Mesenteric fat pad (tissue), 1 donor: ENCODE measurements at regions not wholly inside any gene's neighbourhood (a gene's known extent, or its start where the extent isn't known, plus 50 kb on each side); places are given as distances from the start of the nearest gene placed in this dataset.

ENCODE experiments used
- DNase-seq: peaks from one replicate; pipeline ENCODE4 v3.0.0-alpha.2; 2020; ENCODE audit warnings: low spot score
- donor health status: DM: yes; HTN: yes; CAD: no.

DNA sequence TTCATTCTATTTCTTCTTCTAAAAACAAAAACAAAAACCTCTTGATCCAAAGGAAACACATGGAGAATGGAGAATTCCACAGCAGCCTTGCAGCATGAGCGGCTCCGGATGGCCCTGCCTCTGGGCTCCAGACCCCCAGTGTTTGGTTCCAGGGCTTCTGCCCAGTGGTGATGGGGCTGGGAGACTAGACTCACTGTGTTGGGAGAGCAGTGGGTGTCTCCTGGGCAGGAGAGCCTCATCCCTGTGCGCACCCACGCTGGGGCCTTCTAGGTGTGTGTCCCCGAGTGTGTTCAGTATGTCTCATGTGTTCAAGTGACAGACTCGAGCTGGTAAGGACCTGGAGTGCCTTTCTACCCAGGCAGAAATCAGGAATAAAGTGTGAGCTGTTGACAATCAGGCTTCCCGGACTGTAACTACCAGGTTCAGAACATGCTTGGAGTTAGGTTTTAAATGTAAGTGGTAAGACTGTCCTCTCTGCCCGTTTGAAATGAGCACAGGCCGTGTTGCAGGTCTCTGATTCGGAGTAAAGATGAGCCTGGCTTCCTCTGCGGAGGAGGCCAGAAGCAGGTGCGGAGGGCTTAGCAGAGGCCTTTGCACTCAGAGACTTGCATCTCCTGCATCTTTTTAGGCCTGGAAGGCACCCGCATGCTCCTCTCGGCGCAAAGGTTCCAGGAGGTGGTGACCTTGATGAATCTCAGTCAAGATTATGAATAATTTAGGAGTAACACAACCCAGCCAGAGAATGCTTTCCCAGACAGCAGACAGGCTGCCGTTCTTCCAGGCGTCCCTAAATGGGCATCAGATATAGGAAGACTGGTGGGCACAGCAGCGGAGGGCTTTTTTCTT is 253.6 kb downstream of the CDH26 start:
- no peak for DNase-seq

DNA sequence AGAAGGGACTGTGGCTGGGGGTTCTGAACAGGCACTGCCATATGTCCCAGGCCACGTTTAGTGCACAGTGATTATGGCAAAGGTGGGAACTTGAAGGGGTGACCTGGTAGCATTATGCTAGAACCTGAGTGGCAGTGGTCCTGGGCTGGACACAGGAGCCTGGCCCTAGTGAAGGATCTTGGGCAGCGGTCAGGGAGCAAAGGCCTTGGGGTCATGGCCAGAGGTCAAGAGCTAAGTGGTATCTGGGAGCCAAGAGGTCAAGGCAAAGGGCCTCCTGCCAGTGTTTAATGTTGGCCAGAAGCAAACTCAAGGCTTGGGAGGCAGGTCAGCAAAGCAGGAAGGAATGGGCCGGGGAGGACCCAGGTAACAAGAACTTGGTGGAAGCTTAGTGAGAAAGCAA is 254.5 kb downstream of the CDH26 start:
- DNase-seq, result no peak

DNA sequence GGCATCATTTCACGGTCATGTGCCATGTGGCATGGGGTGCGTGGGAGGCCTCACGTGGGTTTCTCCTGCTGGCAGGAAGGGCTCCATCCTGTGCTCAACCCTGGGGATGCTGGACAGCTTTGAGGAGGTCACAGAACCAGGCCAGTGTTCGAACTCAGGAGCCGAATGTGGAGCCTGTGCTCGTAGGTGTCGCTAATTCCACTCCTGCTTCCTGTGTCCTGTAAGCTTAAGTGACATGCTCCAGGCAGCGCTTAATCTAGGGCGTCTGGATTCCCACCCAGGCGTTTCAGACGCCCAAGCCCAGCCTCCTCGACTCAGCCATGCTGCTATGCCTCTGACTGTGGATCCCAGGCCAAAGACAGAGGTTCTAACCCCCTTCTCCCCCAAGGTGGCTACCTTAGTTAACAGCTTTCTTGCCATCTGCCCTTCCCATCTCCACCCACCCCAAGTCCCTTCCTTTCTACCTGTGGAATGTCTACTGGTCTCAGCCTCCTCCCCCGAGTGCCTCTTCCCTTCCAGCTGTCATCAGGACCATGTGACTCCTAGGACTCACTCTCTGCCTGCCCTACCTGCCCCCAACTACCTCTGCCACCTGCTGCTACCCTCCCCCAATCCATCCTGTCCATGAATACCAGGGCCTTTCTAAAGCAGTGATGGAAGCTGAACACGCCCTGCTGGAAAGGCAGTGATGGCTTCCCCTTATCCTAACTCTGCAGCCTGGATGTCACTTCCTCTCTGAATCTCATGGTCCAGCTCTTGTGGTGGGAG is 255.1 kb downstream of the CDH26 start:
- no peak for DNase-seq

DNA sequence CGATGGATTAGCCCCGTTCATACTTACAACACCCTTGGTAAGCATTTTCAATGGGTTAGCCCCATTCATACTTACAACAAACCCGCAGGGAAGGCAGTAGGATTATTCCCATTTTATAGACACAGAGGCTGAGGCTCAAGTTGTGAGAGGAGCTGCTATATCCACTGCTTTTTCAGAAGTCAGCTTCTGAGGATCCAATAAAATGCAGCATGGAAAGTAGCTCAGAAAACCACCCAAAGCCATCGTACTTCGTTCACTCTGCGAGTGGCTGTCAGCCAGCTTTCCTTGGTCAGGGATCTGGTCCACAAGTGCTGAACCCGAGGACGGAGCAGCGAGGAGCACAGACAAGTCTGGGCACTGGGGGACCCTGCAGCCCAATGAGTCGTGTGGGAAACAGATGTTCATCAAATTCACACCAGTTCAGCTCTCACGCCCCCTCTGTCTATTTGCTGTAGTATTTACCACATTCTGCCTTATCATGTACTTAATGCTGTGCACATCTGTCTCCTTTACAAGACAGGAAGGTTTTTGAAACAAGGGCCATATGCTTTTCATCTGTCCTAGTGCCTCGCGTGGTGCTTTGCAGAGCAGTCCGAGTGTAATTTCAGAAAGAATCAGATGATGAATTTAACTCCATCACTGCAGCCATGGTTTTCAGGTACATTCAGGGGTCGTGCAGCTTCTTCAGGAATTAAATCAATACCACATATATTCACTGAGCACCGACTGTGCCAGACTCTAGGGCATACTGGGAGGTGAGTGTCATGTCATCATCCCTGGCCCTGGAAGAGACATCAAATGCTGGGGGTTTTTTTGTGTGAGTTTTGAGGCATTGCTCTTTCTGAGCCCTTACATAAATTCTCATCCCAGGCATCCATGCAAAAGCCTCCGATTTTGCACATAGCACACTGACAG is 256.9 kb downstream of the CDH26 start:
- no peak for DNase-seq

DNA sequence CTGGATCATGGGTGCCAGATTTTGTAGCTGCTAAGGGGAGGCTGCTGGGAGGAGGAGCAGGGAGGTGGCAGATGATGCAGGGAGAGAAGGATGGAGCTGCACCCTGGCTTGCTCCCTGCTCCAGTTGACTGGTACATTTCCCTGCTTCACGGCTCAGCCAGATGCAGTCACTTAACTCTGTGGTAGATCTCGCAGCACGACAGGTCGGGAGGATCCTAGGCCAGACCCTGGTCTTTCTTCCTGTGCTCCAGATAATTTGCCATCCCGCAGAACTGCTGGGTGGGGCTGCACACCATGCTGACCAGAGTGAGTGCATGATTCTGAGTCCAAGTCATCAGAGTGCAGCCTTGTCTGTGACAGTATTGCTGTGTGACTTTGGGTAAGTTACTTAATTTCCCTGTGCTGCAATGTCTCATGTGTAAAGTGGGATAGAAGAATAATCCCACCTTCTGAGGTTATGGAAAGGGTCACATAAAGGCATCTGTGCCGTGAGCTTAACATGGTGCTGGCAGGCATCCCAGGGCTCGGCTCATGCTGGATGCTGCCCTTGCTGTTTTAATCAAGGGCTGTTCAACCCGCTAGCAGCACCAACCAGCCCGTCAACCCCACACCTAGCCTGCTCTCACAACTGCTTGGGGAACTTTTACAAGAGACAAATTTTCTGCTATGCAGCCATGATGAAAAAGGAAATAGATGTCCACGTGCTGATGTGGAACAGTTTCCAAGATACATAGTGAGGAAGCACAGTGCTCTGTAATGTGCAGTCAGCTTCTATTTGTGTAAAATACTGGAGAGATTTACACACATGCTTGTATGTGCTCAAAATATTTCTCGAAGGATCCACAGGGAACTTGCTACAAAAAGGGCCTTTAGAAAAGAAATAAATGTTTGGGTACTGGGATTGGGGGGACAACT is 257.9 kb downstream of the CDH26 start:
- no peak for DNase-seq

DNA sequence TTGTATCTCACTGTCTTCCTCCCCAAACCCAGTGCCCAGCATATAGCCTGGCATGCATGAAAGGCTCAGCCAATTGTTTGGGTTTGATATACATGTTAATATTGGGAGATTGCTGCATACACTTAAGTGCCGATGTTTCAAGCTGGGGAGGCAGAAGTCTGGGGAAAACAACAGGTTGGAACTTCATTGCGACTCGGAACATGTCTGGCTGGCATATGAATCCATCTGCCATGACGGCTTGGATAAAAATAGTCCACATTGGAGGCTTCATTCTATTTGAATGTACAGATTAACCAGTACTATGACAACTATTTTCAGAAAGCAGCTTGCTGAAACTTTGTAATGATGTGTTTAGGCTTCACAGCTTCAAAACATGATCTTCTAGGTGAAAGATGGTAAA is 261.0 kb downstream of the CDH26 start:
- DNase-seq, result no peak

DNA sequence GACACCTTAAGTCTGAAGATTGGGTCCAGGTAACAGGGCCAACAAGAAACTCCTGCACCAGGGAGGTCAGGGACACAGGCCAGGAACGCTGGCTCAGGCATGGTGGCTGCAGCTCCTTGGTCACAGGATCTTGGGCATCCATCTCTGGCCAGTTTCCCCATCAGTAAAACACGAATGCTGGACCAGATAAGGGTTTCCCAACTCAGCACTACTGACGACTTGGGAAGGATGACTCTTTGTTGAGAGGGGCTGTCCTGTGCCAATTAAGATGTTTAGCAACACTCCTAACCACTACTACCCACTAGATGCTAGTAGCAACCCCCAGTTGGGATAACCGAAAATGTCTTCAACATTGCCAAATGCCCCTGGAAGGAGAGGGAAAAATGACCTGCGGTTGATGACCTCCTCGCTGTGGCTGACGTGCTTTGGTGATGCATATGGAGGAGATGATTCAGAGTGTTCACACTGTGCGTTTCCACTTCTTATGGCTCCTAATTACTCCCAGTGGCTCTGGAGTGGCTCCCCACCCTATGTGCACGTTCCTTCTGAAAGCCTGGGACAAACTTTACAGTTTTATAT is 261.9 kb downstream of the CDH26 start:
- no peak for DNase-seq

DNA sequence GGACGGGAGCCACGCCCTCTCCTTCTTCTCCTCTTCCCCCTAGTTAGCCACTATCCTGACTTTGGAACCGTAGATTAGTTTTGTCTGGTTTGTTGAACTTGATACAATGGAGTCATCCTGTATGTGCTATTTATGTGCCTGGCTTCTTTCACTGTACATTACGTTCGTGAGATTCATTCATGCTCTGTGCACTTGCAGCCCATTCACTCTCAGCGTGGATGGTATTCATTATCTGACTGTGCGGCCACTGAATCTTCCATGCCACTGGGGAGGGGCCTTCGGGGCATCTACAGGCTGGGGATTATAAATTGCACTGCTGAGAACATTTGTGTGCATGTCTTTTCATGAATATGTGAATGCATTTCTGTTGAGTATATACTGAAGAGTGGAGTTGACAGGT is 262.5 kb downstream of the CDH26 start:
- DNase-seq, result no peak

DNA sequence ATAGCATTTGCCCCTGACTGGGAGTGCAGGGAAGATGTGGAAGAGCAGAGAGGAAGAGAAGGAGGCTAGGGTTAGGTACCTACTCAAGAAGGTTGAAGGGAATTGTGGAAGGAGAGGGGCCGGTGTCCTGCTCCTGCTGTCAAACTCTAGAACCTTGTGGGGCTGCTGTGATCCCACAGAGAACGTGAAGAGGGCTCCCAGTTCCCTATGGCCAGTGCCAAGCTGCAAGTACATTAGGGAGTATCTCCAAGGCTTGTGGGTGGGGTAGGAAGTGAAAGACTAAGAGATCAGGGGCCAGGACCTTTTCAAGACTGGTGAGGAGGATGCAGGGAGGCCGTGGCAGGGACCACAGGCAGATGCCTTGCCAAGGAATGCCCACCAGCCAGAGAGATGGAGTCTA is 263.4 kb downstream of the CDH26 start:
- peak; percentile 37 for DNase-seq

DNA sequence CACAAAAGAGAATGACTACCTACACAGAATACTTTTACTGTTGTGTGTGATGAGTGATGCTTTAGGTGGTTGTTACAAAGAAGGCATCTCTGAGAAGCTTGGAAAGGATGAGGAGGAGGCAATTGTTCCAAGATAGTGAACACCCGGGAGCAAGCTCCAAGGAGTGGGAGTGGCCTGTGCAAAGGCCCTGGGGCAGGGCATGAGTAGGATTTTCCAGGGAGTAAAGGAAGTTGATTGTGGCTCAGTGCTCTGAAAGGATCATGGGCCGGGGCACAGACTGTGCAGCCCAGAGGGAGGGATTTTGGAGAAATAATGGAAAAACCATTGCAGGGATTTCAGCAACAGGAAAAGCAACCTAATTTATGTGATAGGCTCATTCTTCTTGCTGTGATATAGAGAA is 264.3 kb downstream of the CDH26 start:
- peak; percentile 60 for DNase-seq

DNA sequence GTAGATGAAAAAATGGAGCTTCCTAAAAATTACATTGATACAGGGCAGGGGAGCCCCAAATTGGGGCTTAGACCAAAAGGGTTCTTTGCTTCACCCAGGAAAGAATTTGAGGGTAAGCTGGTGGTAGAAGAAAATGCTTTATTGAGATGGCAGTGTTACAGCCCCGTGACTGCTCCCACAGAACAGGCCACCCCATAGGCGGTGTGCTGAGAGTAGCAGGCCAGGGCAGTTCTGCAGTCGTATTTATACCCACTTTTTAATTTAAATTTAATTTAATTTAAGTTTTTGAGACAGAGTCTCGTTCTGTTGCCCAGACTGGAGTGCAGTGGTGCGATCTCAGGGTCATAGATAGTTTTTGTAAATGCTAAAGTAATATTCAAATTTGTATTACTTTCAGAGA is 265.0 kb downstream of the CDH26 start:
- DNase-seq, result peak; percentile 51

DNA sequence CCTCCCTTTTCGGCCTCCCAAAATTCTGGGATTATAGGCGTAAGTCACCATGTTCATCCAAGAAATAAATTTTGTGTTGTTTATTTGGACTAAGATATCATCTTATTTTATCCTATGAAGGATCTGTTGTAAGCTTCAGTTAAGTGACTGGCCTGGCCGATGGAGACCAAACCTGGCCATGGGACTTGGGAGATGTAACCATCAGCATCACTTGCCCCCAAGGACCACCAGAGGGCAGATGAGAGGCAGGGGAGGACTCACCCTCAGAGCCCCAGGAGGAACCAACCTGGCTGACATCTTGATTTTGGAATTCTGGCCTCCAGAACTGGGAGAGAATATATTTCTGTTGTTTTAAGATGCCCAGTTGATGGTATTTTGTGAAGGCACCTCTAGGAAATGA is 266.7 kb downstream of the CDH26 start:
- DNase-seq, result peak; percentile 47

DNA sequence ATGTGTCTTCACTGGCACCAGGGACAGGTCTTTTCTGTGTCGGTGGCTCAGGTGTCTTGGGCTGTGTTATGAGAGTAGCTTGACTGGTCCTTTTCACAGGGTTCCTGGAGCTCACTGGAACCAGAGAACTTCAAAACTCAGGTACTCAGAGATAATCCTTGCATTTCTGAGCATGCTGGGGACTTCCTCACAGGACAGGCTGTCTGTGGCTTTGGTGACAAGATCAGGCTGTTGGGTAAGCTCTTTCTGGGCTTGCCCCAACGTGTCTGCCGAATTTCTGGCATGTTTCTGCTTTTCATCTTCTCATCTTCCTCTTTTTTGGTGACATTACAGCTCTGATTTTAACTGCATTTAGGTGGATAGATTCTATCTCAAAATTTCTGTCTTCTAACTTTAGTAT is 270.0 kb downstream of the CDH26 start:
- no peak for DNase-seq

DNA sequence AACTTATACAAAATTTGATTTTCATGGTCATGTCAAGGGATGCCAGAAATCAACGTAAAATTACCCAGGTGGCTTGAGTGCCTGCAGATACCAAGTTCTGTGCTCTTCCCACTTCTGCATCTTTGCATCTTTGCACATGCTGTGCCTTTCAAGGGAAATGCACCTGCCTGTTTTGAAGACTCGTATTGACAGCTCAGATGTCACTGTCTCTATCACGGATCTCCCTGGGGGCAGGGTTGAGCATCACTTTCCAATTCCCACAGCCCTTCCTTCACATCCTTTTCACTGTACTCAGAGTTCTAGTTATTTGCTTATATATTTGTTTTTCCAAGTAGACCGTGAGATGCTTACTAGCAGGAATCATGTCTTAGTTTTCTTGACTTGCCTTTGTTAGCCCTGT is 274.2 kb downstream of the CDH26 start:
- DNase-seq, result no peak

DNA sequence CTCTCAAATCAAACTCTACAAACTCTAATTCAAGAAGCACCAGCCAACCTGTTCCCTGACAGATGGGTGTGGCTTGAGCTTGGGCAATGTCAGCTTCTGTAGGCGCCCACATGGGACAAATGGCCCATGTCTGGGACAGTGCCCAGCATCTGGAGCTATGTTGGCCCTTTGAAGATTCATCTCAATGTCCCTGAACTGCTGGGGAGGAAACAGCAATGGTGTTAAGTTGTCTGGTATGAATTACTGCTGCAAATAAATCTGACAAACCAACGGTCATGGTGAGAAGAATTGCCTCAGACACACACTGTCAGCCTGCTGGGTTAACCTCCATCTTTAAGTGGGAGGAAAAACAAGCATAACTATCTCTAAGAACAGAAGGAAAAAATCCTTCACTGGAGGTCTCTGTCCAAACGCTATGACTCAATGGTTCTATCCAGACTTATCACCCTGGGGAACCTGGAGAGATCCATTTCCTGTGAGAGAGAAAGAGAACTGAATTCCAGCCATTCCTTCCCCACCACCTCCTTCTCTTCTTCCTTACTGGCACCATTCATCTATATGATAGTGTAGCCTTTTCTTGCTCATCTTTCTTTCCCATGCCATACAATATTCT is 274.9 kb downstream of the CDH26 start:
- DNase-seq, result no peak

DNA sequence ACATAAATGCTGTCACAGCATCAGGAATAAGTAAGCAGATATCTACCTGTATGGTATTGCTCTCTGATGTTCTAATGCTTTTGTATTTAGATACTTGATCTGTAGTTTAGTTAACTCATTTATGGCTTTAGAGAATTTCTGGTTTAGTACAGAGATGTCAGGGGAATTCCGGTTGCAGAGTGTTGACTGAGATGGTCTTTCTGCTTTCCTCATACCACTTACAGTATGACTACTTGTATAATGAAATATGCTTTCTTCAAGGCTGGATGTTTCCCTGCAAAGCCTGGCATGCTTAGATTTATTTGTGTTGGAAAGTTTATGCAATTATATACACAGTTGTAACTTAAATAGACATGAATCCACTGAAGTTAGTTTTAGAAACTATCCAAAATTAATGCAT is 278.4 kb downstream of the CDH26 start:
- no peak for DNase-seq

DNA sequence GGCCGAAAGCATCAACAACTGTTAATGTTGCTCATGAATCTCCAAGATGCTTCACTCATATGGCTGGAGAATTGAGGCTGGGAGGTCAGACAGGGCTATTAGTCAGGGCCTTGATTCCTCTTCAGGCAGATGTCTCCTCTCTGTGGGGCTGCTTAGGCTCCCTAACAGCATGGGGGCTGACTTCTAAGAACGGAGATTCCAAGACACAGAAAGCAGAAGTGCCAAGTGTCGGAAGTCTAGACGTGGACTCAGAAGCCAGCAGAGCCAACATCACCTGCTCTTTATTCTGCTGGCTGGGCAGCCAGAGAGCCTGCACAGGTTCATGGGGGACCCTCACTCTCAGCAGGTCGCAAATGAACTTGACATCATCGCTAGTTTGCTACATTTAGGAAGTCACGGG is 279.8 kb downstream of the CDH26 start:
- no peak for DNase-seq

DNA sequence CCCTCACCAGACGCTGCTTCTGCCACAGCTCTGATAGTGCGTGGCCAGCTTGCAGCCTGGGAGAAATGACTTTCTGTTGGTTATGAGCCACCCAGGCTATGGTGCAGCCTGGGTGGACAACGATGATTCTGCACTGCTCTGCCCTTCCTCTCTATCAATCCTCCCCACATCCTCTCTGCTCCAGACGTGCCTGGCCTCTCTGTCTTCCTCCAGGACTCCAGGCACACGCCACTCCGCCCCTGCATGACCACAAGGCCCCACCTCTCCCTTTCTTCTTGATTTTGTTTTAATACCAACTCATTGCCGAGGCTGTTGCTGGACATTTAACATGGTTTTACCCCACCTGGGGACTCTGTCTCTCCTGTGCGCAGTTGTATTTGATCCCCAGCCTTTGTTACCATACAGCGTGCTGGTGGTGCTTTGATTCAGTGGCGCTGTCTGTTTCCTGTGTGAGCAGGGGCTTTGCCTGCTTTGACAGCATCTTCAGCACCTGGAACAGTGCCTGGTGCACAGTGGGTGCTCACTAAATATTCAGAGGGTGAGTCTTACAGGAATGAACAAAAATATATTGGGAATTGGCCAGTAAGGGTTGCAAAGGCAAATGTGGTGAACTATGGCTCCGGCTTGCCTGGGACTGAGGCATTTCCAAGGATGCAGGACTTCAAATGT is 280.9 kb downstream of the CDH26 start:
- DNase-seq, result peak; percentile 24

DNA sequence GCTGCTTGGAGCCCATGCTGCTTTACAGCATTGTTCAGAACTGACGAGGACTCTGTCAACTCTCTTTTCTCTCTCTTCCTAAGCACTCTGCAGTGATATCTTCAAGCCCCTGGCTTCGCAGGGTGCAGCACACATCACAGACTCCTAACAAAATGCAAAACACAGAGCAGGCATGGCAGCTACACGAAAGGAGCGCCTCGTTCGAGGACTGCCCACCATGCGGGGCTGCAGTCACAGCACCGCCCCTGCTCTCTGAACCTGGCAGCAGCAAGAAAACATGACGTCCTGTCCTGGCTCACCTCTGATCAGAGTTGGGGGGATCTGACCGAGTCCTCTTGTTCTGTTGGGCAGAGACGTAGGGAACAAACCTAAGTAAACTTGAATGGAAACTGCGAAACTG is 281.7 kb downstream of the CDH26 start:
- peak; percentile 68 for DNase-seq
